ENCODE measurements at regions not wholly inside any gene's neighbourhood (a gene's known extent, or its start where the extent isn't known, plus 50 kb on each side); places are given as distances from the start of the nearest gene placed in this dataset.

GRCh38 chr13:80684217-80684991 is 343.5 kb upstream of the SPRY2 start:
- no peaks in the 10 kb centered on the region for H3K9me3 ChIP-seq (replicated peaks; ENCODE audit: control insufficient read depth, insufficient read depth, low read length)
- no peak overlapping the region for H3K9ac ChIP-seq (replicated peaks; ENCODE audit: extremely low read depth, insufficient read depth, low read length)
- BruUV-seq (replicated peaks): no TSS peak
- ChIA-PET POLR2A (no interaction called here), CTCF (interaction anchor here (1.5 kb wide), 1 partner anchor 16 kb away, joined by 3 read pairs; no protein-coding TSS in a partner anchor)
- dilution Hi-C loops (cut with MboI; ENCODE audit: extremely low pct_ligation_motif_present, low sequenced_read_pairs) (no loop called here), intact Hi-C loops (cut with micrococcal nuclease) (no loop called here)
- no peak overlapping the region for H3K27ac ChIP-seq (ENCODE audit: insufficient read depth, low read depth, low read length)
- H3K4me1 ChIP-seq (ENCODE audit: control insufficient read depth, extremely low read depth, insufficient read depth, low read length): no peaks in the 10 kb centered on the region
- no peak overlapping the region for H3K4me2 ChIP-seq (ENCODE audit: insufficient read depth, low read length)
- H3K36me3 ChIP-seq (ENCODE audit: control insufficient read depth in 2 of 2, extremely low read depth in 1 of 2, insufficient read depth in 2 of 2, low read length in 2 of 2): no peaks in the 10 kb centered on the region
- H2AFZ ChIP-seq (ENCODE audit: low read depth, low read length): no peak overlapping the region
- DNase-seq (ENCODE audit: low read depth, low spot score): no peak
- no peaks in the 10 kb centered on the region for H3K79me2 ChIP-seq (ENCODE audit: control insufficient read depth, insufficient read depth, low read length)
- no peak overlapping the region for H3K4me3 ChIP-seq (replicated peaks in 1 of 3; ENCODE audit: insufficient read depth in 1 of 3, low read depth in 1 of 3, low read length in 3 of 3)
- FAIRE-seq: no peak
- no peaks in the 10 kb centered on the region for H3K9me1 ChIP-seq (replicated peaks; ENCODE audit: control insufficient read depth, extremely low read depth, insufficient read depth, low read length)
- H3K27me3 ChIP-seq (ENCODE audit: control insufficient read depth in 2 of 2, insufficient read depth in 2 of 2, low read length in 2 of 2): no peaks in the 10 kb centered on the region
- H4K20me1 ChIP-seq (replicated peaks; ENCODE audit: control insufficient read depth, extremely low read depth, insufficient read depth, low read length): no peaks in the 10 kb centered on the region
- TF ChIP-seq FOS (IDR thresholded peaks at IDR 0.05; ENCODE audit: borderline replicate concordance, insufficient read depth, low read length): no peak
- no peak for TF ChIP-seq POLR2A (IDR thresholded peaks at IDR 0.05; ENCODE audit: low read depth, low read length)
- no peak for TF ChIP-seq GATA2 (IDR thresholded peaks at IDR 0.05; ENCODE audit: insufficient read depth, insufficient read length, low read depth, low read length)
- no peak for TF ChIP-seq CTCF (IDR thresholded peaks at IDR 0.05; ENCODE audit: extremely low read depth in 1 of 2, insufficient read depth in 1 of 2, low read depth in 1 of 2, low read length in 2 of 2)
- TF ChIP-seq EZH2 (IDR thresholded peaks at IDR 0.05; ENCODE audit: borderline replicate concordance, low read depth, low read length, severe bottlenecking): no peak
- no peak for TF ChIP-seq POLR2AphosphoS5 (IDR thresholded peaks at IDR 0.05; ENCODE audit: insufficient read depth, low read depth, low read length)
- TF ChIP-seq JUN (IDR thresholded peaks at IDR 0.05; ENCODE audit: borderline replicate concordance, insufficient read depth, insufficient read length, low read depth): no peak
- TF ChIP-seq MYC (IDR thresholded peaks at IDR 0.05; ENCODE audit: low read depth, low read length): no peak
- no peak for TF ChIP-seq MAX (IDR thresholded peaks at IDR 0.05; ENCODE audit: insufficient read depth, insufficient read length)

All from endothelial cell of umbilical vein (primary cell).